ENCODE measurements at regions not wholly inside any gene's neighbourhood (a gene's known extent, or its start where the extent isn't known, plus 50 kb on each side); places are given as distances from the start of the nearest gene placed in this dataset.

- no peak for DNase-seq (ENCODE audit: low spot score)
These were observed 498.7 kb upstream of the MKI67 start for GRCh38 chr10:128624656-128625530.

DNA sequence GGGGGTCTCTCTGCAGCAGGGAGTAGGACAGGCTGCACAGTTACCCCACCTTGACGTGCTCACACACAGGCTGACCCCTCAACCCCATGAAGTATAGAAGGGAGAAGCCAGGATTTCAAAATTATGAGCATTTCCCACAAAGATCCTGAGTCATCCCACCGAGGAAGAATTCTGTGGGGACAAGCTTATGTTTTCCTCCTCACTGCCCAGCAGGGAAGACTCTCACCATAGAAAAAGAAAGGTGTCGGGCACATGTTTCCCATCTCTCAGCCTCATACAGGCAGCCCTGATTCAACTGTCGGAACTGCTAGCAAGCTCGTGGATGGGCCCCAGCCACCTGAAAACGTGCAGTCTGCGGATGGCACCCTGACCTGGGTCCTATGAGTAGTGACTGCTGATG, 499.7 kb upstream of the MKI67 start:
- no peak for DNase-seq (ENCODE audit: low spot score)

- no peak for DNase-seq (ENCODE audit: low spot score)
These were observed 500.3 kb upstream of the MKI67 start for GRCh38 chr10:128626397-128627000.

GRCh38 chr10:128627811-128628210, 501.6 kb upstream of the MKI67 start:
- DNase-seq (ENCODE audit: low spot score): no peak

DNA sequence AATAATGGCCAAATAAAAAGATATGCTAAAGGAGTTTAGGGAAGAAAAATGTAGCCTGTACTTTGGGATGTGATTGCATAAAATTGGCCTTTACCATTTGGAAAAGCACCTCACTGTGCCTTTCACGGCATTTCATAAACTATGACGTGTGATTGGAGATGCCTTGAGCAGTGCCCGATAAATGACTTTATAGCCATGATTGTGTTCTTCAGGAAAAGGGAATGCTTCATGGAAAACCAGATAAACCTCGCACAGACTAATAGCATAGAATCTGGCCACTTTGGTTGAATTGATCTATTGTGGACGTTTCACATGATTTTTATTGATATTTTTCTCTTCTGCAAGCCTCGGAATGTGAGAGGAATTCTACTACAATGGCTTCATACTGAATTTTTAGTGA, 502.0 kb upstream of the MKI67 start:
- DNase-seq (ENCODE audit: low spot score): no peak

DNA sequence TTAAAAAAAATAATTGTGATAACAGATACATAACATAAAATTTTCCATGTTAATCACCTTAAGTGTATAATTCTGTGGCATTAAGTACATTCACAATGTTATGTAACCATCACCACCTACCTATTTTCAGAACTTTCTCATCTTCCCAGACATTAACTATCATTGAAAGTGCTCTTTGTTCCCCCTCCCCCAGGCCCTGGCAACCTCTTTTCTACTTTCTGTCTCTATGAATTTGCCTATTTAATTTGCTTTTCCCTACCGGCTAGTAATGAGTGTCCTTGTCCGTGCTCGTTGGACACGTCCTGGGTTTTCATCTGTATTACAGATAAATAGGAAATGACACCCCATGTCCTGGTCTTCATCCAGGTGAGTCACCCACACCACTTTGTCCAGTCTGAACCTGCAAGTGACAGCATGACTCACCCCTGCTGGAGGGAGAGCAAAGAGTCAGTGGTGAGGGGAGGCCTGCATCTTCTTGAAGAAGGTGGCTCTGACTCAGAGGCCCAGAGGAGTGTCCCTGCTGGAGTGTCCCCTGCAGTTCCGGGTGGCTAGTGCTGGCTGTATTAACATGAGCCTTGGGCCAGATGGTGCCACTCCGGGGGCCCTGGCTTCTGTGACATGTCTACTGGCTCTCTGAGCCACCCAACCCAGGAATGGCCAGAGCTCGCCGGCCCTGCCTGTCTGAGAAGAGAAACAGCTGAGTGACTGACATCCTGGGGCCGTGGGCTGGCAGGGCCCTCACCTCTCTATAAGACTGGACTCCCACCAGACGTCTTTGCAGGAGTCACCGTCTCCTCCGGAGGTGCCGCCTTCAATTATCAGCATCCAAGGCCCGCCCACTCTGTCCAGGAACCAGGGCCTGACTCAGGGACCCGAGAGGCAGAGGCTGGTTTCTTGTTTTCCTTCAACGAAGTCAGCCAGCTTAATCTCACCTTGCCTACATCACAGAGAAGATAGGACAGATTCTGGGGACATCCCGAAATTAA, 503.2 kb upstream of the MKI67 start:
- DNase-seq (ENCODE audit: low spot score): no peak

GRCh38 chr10:128630787-128631252, 504.6 kb upstream of the MKI67 start:
- DNase-seq (ENCODE audit: low spot score): no peak

DNA sequence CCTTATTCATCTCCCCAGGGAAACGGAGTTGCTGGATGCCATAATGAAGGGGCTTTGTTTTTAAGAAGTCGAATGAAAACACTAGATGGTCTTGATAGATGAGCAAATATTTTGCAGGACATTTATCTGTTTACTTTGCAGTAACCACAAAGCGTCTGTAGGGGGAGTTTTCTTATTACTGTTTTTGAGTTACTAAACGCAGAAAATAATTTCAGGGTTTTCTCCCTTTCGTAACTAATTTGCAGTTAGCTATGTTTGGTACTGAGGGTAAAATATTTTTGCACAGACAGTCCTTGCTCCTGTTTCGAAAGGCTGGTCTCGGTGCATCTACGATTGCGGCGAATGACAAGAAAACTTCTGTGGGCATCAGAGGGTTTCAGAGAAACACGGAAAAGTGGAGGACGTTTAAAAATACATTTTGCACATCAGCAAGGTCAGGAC, 505.6 kb upstream of the MKI67 start:
- no peak for DNase-seq (ENCODE audit: low spot score)

- no peak for DNase-seq (ENCODE audit: low spot score)
These were observed 506.5 kb upstream of the MKI67 start for GRCh38 chr10:128632694-128633093.

- DNase-seq (ENCODE audit: low spot score): no peak
These were observed 507.8 kb upstream of the MKI67 start for GRCh38 chr10:128633864-128634540.

DNA sequence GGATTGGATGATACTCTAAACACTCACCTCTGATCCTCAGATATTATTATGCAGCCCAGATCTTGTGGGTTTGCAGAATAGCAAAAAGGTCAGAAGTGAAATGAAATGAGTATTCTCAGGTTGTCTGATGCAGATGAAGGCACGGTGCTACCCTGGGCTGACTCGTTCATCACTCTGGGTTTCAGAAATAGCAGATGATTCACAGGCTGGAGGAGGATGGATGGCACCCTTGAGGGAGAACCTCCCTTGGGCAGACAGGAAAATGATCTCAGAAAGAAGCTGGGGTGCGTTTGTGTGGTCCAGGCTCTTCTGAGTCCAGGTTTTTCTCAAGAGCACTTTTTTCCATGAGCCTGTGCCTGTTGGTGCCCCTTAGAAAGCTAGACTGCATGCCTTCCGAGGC, 515.8 kb upstream of the MKI67 start:
- no peak for DNase-seq (ENCODE audit: low spot score)

- DNase-seq (ENCODE audit: low spot score): no peak
These were observed 516.3 kb upstream of the MKI67 start for GRCh38 chr10:128642502-128642901.

GRCh38 chr10:128643658-128644057, 517.4 kb upstream of the MKI67 start:
- no peak for DNase-seq (ENCODE audit: low spot score)

DNA sequence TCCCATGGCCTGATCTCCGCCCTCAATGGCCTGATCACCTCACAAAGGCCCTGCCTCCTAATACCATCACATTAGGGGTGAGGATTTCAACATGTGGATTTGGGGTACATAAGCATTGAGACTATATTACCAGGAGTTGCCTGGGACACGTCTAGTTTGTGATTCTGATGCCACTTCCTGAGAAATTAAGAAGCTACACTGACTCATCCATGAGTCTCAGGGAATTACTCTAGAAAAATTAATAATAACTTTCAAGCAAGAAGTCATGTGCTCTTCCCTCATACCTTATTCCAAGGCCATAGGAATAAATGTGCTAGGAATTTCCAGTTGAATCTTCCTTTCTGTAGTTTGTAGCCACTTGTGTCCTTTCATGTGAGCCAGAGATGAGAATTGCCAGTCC, 519.3 kb upstream of the MKI67 start:
- no peak for DNase-seq (ENCODE audit: low spot score)

DNA sequence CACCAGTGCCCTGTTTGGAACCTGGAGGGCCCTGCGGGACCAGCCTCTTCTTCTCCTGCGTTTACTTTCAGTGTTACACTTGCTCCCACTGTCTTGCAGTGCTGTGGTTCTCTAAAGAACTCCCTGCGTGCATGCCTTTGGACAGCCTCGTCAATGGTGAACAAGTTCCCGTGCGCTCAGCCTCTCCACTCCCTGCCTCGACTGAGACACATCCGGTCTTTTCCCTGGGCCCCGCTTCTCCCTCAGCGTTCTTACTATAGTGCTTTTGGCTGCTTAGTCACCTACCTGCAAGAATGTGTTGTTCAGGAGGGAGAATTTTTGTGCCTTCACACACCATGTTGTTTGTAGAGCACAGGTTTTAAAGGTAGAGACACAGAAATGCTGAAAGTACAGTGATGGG, 520.7 kb upstream of the MKI67 start:
- no peak for DNase-seq (ENCODE audit: low spot score)

DNA sequence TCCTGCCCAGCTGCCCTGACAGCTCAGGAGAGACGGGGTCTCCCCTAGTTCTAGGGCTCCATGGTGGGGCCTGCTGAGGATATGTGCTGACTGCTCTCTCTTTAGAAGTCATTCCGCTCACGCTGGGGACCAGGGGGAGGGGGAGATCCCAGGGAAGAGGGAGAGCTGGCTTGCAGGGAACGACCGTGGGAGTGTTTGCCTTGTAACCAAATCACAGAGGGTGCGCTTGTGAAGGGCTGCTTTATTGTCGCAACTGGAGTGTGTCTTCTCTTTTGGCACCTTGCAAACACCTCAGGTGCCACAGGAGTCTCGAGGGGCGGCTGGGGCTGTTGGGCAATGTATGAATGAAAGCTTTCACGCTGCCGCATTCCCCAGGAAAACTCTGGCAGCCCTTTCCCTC, 531.3 kb upstream of the MKI67 start:
- no peak for DNase-seq (ENCODE audit: low spot score)

- DNase-seq (ENCODE audit: low spot score): no peak
These were observed 534.5 kb upstream of the MKI67 start for GRCh38 chr10:128660726-128661125.

GRCh38 chr10:128661404-128662197, 535.4 kb upstream of the MKI67 start:
- no peak for DNase-seq (ENCODE audit: low spot score)

- DNase-seq (ENCODE audit: low spot score): no peak
These were observed 536.3 kb upstream of the MKI67 start for GRCh38 chr10:128662520-128662919.

DNA sequence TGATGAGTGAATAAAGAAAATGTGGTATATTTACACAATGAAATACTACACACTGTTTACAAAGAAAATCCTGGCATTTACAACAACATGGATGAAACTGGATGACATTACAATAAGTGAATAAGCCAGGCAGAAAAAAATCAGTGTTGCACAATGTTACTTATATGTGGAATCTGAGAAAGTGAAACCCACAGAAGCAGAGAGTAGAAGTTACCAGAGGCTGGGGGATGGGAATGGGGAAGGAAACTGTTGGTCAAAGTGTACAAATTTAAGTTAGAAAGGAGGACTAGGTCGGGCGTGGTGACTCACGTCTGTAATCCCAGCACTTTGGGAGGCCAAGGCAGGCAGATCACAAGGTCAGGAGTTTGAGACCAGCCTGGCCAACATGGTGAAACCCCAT, 538.5 kb upstream of the MKI67 start:
- no peak for DNase-seq (ENCODE audit: low spot score)

- DNase-seq (ENCODE audit: low spot score): no peak
These were observed 549.2 kb upstream of the MKI67 start for GRCh38 chr10:128675405-128675804.

All from AG20443 (cell line).